GM18498 (cell line): ENCODE measurements at regions not wholly inside any gene's neighbourhood (a gene's known extent, or its start where the extent isn't known, plus 50 kb on each side); places are given as distances from the start of the nearest gene placed in this dataset.
A peak's percentile ranks its signal among the peaks of the same experiment; 100 is the strongest.
"Not testable (repeated sequence)": the region's sequence is repeated elsewhere in the genome, so short reads cannot be mapped to it uniquely, and the experiment has no call there.

Experiments used
- ATAC-seq: cut with Tn5 transposase; IDR thresholded peaks from one replicate; pipeline ENCODE4 v1.9.1; 2021; ENCODE audit warnings: mild to moderate bottlenecking, moderate library complexity; ENCODE audit not compliant: unreplicated experiment

DNA sequence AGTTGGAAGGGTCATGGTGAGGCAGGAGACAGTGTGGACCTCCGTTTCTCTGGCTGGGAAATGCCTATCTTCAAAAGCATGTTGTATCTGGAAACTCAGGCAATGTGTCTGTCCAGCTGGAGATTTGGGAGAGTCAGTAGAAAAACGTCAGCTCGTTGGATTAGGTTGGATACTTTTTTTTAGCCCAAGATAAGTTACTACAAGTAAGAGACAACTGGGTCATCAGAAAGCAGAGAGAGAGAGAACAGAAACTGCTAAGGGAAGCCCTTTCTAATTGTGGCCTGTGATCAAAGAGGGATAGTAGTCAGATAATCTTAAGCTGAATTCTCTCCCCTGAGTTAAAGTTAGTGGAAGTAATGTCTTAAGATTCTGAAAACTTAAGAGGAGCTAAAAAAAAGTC is 78.9 kb upstream of the ZNF280D start:
- no peak for ATAC-seq

DNA sequence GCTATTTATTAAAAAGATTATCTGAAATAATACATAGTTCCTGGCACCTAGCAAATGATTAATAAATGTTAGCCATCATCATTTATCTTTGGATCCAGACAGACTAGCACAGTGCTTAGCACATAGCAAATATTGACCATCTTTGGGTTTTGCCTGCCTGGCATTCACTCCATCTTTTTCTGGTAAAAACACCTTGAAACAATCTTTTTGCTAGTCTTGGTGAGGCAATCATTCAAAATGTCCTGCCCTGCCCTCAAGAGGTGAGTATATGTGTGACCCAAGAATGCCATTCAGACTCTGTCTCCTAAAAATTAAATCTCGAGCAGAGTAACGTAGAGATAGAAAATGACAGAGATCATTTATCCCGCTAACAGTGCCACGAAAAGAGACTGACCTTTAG is 78.3 kb upstream of the ZNF280D start:
- ATAC-seq, result no peak

DNA sequence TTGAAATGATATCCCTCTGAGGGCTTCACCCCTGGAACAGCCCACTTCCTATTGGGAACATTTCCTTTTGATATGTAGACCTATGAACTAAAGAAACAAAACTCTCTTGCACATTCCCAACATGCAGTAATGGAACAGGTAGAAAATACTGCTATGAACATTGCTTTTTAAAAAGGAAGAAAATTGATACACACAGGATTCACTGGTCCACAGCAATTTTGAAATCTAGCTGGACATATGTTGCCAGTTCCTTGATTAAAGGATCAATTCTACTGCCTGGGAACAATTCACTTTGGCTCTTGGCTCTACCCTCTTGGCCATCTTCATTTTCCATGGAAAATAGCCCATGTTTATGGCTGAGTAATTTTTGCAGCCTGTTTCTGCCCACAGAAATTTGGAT is 74.9 kb upstream of the ZNF280D start:
- ATAC-seq, result no peak

DNA sequence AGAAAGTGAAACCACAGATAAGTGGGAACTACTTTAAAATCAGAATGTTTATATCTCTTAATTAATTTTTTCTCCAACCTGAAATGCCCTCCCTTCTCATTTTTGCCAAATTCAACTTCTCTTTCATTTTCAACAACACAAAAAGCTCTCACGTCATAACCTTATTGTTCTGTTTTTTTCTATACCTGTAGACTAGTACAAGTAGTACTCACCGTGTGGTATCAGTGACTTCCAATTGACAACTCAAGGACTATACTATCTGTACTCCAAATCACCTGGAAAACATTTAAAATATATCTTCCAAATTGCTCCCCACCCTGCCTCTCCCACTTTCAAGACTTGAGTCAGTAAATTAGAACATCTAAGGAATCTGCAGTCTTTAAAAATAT is 72.8 kb upstream of the ZNF280D start:
- no peak for ATAC-seq

DNA sequence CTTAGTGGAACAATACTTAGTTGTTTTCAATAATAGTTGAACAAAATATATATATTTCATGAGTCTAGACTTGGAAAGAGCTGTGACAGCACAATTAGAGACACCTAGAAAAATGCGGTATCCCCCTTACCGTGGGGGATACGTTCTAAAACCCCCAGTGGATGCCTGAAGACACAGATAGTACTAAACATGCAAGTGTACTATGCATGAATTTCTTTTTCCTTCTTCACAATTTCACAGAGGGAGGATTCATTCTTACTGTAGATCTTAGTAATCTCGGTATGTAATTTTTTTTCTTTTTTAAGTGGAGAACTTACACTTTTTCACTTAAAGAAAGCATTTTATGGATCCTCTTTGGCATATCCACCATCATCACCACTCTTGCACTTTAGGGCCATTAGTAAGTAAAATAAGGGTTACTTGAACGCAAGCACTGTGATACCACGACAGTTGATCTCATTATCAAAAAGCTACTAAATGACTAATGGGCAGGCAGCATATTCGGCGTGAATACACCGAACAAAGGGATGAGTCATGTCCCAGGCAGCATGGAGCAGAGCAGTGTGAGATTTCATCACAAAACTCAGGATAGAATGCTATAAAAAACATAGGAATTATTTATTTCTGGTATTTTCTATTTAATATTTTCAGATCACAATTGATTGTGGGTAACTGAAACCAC is 72.3 kb upstream of the ZNF280D start:
- ATAC-seq, result peak; percentile 50

DNA sequence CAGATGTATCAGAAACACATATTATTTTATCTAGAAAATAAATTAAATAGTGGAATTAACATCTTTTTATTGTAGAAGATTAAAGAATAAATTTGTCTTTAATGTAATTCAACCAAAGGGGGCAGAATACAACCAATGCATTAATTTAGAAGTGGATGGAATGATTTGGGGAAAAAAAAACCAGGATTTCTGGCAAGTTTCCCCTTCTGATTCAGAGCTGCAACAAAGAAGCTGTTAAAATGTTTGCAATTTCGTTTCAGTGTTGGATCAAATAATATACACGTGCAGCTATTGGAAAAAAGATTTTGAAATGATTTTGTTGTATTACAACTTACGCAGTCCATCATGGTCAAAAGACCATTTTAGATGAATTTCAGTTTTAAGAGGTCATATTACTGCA is 71.6 kb upstream of the ZNF280D start:
- ATAC-seq, result no peak

DNA sequence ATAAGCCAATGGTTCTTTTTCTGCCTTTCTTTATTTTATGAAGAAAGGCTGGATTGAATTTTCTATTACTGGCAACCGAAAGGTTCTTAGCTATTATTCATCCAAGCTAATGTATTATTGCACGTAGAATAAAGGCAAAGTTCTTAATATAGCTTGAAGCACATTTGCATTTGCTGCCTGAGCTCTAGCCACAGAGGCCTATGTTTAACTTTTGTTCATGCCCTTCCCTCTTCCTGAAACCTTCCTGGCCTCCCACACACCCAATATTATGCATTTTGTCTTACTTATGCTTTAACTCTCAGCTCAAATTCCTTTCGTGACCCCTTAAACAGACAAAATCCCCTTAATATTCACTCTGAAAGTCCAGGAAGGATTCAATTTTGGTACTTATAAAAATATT is 71.0 kb upstream of the ZNF280D start:
- peak; percentile 51 for ATAC-seq

DNA sequence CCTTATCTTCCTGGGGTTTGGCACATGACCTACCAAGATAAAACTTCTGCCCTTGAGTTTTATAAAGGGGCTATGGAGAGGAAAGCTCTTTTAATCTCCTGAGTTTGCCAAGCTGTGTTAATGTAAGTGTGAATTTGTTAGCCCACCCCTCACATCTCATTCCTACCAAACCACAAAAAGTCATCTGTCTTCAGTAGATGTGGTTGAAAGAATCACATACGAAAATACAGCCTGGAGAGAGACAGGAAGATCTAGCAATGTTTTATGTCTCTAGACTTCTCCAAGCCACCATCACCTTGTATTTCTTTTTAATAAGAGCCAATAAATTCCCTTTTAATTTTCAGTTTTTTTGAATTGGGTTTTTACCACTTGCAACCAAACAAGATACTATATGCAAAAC is 68.9 kb upstream of the ZNF280D start:
- ATAC-seq, result no peak

DNA sequence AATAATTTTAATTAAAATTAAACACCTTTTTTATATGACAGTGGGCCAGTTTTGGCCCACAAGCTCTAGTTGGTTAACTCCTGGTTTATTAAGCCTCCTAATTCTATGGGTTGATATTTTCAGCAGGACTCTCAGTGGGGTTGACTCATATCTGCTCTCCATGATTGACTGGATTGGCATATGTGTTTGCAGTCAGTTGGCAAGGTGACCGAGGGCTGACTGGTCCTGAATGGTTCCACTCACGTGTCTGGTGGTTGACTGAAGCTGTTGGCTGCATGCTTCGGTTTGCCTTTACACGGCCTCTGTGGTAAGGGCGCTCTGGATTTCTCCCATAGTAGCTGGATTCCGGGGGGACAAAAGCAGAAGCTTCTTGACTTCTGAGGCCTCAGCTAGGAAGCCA is 65.3 kb upstream of the ZNF280D start:
- ATAC-seq, result peak; percentile 60

DNA sequence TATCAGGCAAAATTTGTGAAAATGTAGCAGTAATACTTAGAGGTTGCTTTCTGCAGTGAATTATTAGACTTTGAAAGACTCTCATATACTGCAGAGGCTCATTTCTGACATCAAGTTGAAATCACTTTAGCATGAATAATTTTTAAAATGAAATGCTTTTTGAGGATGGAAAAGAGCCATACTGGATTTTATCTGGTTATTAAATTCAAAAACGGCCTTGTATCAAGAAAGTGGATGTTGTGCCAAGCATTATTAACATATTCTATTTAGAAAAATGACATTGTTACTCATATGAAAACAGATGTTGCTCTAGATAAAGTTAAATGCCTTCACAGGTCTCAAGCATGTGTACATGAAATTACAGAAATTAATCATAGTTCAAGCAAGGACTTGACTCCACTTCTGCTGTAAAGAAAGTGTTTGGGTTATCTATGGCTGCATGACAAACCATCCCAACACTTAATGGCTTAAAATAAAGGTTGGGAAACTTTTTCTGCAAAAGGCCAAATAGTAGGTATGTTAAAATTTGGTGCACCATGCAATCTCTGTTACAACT is 64.5 kb upstream of the ZNF280D start:
- ATAC-seq, result no peak

DNA sequence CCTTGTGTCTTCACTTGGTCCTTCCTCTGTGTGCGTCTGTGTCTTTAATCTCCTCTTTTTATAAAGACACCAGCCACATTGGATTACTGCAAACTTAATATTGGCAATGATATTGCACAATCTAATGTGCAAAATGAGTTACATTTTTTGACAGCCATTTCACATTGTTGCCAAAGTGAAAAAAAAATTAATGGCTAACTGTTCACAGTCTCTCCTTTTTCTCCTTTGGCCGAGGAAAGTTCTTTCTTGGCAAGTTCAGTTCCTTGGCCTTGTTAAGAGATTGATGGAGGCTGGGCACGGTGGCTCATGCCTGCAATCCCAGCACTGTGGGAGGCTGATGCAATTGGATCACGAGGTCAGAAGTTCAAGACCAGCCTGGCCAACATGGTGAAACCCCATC is 62.2 kb upstream of the ZNF280D start:
- ATAC-seq, result no peak

DNA sequence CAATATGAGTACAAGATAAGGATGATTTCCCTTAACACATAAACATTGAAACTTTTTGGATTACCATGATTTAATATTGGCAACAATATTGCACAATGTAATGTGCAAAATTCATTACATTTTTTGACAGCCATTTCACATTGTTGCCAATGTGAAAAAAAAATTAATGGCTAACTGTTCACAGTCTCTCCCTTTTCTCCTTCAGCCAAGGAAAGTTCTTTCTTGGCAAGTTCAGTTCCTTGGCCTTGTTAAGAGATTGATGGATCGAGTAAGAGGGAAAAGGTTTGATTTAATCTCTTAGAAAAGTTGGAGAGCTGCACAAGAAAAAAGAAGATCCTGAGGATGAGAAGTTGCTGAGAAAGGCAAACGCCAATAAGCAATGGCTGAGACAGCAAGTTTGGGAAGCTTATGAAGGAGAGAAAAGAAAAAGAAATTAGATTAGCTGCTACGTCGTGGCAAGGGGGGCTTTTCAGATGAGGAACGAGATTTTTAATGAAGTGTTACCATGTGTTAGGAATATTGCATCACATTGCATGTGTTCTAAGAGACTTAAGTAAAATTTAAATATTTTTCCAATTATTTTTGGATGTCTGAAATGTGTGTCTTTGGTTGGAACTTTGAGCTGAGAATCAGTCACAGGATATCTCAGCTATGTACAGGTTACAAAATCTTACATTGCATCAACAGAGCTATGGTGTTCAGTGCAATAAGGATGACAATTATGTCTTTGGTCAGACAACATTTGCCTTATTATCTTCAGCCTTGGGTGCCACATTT is 61.4 kb upstream of the ZNF280D start:
- no peak for ATAC-seq

DNA sequence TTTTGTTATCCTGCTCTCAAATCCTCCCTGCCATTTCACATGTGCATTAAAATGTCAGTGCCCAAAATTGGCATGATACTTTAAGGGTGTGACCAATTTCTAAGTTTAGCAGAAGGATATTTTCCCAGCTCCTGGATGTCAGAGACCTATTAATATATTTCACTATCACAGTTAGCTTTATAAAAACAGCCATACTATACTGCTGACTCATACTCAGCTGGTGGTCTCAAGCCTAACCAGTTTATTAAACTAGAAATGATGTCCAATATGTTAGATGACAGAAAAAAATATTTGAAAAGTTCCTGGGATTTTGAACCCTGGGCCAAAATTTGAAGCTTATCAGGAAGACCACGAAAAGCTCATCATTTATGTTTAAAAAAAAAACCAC is 60.9 kb upstream of the ZNF280D start:
- ATAC-seq, result no peak

DNA sequence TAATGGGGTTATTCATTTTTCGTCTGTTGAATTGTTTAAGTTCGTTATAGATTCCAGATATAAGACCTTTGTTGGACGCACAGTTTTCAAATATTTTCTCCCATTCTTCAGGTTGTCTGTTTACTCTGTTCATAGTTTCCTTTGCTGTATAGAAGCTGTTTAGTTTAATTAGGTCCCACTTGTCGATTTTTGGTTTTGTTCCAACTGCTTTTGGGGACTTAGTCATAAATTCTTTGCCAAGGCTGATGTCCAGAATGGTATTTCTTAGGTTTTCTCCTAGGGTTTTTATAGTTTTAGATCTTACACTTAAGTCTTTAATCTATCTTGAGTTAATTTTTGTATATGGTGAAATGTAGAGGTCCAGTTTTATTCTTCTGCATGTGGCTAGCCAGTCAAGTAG is 58.9 kb upstream of the ZNF280D start:
- no peak for ATAC-seq

DNA sequence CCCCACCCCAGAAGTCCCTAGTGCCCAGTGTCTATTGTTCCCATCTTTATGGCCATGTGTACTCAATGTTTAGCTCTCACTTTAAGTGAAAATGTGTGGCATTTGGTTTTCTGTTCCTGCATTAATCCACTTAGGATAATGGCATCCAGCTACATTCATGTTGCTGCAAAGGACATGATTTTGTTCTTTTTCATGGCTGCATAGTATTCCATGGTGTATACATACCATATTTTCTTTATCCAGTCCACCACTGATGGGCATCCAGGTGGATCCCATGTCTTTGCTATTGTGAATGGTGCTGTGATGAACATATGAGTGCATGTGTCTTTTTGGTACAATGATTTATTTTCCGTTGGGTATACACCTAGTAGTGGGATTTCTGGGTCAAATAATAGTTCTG is 58.2 kb upstream of the ZNF280D start:
- ATAC-seq, result not testable (repeated sequence)

DNA sequence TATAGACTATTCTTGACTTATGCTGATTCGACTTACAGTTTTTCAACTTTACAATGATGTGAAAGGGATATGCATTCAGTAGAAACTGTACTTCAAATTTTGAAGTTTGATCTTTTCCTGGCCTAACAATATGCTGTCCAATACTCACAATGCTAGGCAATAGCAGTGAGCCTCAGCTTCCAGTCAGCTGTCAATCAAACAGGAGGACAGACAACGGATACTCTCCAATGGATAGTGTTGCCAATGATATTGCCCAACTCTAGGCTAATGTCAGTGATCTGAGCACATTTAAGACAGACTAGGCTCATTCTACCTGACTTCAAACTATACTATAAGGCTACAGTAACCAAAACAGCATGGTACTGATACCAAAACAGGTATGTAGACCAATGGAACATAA is 55.0 kb upstream of the ZNF280D start:
- ATAC-seq, result no peak

DNA sequence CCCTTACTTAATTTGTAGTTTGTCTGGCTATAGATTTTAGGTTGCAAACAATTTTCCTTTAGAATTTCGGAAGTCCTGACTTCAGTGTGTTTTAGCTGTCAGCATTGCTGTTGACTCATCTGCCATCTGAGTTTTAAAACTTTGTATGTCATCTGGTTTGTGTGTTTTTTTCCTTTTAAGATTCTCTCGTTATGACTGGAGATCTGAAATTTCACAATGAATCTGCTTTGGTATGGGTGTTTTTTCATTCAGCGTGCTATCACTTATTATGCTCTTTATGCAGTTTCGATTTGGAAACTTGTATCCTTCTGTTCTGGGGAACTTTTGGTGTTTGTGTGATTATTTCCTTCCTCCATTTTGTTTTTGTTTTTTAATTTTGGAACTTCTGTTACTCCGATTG is 53.7 kb upstream of the ZNF280D start:
- no peak for ATAC-seq

DNA sequence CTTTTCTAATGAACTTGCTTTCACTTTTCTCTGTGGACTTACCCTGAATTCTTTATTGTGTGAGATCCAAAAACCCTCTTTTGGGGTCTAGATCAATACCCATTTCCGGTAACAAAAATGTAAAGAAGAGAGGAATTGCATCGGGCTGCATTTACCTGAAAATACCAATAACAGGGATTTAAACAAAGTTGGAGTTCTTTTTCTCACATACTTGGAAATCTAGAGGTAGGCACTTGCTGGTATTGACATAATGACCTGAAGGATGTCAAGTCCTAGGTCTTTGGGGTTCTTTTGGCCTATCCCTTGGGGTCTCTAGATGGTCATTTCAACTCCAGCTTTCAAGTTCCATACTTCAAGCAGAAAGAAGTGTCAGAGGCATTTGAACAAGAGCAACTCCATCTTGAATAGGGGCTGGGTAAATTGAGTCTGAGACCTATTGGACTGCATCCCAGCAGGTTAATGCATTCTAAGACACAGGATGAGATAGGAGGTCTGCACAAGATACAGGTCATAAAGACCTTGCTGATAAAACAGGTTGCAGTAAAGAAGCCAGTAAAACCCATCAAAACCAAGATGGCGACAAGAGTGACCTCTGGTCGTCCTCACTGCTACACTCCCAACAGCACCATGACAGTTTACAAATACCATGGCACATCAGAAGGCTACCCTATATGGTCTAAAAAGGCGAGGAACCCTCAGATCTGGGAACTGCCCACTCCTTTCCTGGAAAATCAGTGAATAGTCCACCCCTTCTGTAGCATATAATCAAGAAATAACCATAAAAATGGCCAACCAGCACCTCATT is 50.8 kb upstream of the ZNF280D start:
- ATAC-seq, result no peak

DNA sequence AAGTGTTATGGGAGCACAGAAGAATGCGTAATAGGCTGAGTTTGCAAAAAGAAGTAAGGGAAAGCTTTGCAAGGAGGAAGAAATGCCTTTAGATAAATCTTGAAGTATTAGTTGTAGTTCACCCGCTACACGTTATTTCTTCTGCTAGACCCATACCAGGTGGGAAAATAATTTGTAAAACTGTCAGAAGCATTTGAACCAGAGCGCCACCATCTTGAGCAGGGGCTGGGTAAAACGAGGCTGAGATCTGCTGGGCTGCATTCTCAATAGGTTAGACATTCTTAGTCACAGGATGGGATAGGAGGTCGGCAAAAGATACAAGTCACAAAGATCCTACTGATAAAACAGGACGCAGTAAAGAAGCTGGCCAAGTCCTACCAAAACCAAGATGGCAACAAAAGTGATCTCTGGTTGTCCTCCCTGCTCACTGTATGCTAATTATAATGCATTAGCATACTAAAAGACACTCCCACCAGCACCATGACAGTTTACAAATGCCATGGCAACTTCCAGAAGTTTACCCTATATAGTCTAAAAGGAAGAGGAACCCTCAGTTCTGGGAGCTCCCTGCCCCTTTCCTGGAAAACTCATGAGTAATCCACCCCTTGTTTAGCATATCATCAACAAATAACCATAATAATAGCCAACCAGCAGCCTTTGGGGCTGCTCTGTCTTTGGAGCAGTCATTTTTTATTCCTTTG is 50.0 kb upstream of the ZNF280D start:
- ATAC-seq, result no peak
